GM13977 (cell line): ENCODE measurements at regions not wholly inside any gene's neighbourhood (a gene's known extent, or its start where the extent isn't known, plus 50 kb on each side); places are given as distances from the start of the nearest gene placed in this dataset.

Experiments
- DNase-seq: peaks from one replicate; pipeline ENCODE4 v3.0.0; 2012; ENCODE audit warnings: low spot score
- CTCF ChIP-seq: IDR thresholded peaks from 2 replicates; pipeline ENCODE4 v1.5.1; 2012; ENCODE audit warnings: mild to moderate bottlenecking, control low read depth; ENCODE audit not compliant: insufficient read depth; ENCODE audit errors: extremely low read depth, missing control alignments
- in situ Hi-C: fragments of 300-500 bp; cut with MboI; formaldehyde crosslinking; loops from one replicate; pipeline ENCODE4 v1.12.0; 2022; ENCODE audit warnings: low sequenced_read_pairs, low pct_unique_long_range_greater_than_20kb, mixed read lengths, inconsistent platforms; ENCODE audit not compliant: unreplicated experiment

- no peak for DNase-seq
- in situ Hi-C loops = no loop called here
- no peak for TF ChIP-seq CTCF
Measured at GRCh38 chr2:65999796-66000195, 435.1 kb upstream of the MEIS1 start.

GRCh38 chr2:65999103-65999502, 435.8 kb upstream of the MEIS1 start:
- no peak for DNase-seq
- in situ Hi-C loops = no loop called here
- no peak for TF ChIP-seq CTCF

GRCh38 chr2:65997961-65998360, 437.0 kb upstream of the MEIS1 start:
- no peak for DNase-seq
- in situ Hi-C loops = no loop called here
- no peak for TF ChIP-seq CTCF

- in situ Hi-C loops = no loop called here
- TF ChIP-seq CTCF = no peak
Measured at GRCh38 chr2:65992198-65992554, 442.7 kb upstream of the MEIS1 start.

GRCh38 chr2:65991381-65992197, 443.3 kb upstream of the MEIS1 start:
- TF ChIP-seq CTCF = no peak
- in situ Hi-C loops = no loop called here
- DNase-seq = no peak

More at GRCh38 chr2:65992198-65992554, 442.7 kb upstream of the MEIS1 start:
- DNase-seq = no peak

GRCh38 chr2:65985986-65986385, 448.9 kb upstream of the MEIS1 start:
- no peak for TF ChIP-seq CTCF
- in situ Hi-C loops = no loop called here
- DNase-seq = no peak

- no peak for DNase-seq
- TF ChIP-seq CTCF = no peak
- in situ Hi-C loops = no loop called here
Measured at GRCh38 chr2:65980531-65980930, 454.4 kb upstream of the MEIS1 start.
